ENCODE measurements at regions not wholly inside any gene's neighbourhood (a gene's known extent, or its start where the extent isn't known, plus 50 kb on each side); places are given as distances from the start of the nearest gene placed in this dataset.

DNA sequence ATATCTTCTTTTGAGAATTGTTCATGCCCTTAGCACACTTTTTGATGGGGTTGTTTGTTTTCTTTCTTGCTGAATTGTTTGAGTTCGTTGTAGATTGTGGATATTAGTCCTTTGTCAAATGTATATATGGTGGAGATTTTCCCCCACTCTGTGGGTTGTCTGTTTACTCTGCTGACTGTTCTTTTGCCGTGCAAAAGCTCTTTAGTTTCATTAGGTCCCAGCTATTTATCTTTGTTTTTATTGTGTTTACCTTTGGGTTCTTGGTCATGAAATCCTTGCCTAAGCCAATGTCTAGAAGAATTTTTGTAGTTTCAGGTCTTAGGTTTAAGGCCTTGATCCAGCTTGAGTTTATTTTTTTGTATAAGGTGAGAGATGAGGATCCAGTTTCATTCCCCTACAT lies 1372.6 kb upstream of the TENM3 start:
- Histone ChIP-seq H4K20me1 (ENCODE audit: insufficient read depth, low read length) (no peaks in the 10 kb centered on the region), H3K4me1 (ENCODE audit: insufficient read depth, low read length) (no peaks in the 10 kb centered on the region), H2AFZ (ENCODE audit: low read depth, low read length) (no peak overlapping the region), H3K4me2 (ENCODE audit: insufficient read depth, low read length) (no peak overlapping the region), H3K36me3 (ENCODE audit: insufficient read depth, low read length) (no peaks in the 10 kb centered on the region), H3K27ac (ENCODE audit: low read length) (no peak overlapping the region), H3K27me3 (ENCODE audit: insufficient read depth, low read length, poor library complexity) (no peaks in the 10 kb centered on the region), H3K4me3 (ENCODE audit: low read depth in 1 of 2, low read length in 2 of 2) (no peak overlapping the region), H3K9me3 (ENCODE audit: insufficient read depth, low read length, severe bottlenecking) (peaks cover 13% of the 10 kb centered on the region), H3K9ac (ENCODE audit: low read depth, low read length) (no peak overlapping the region), H3K79me2 (ENCODE audit: insufficient read depth, low read length) (no peaks in the 10 kb centered on the region)
- no peak for DNase-seq
- ATAC-seq (ENCODE audit: insufficient read depth, low read depth), result no peak
- no peak for TF ChIP-seq EZH2 (IDR thresholded peaks at IDR 0.05; ENCODE audit: borderline replicate concordance, low read depth, low read length, severe bottlenecking)
- TF ChIP-seq, protein P1, sequence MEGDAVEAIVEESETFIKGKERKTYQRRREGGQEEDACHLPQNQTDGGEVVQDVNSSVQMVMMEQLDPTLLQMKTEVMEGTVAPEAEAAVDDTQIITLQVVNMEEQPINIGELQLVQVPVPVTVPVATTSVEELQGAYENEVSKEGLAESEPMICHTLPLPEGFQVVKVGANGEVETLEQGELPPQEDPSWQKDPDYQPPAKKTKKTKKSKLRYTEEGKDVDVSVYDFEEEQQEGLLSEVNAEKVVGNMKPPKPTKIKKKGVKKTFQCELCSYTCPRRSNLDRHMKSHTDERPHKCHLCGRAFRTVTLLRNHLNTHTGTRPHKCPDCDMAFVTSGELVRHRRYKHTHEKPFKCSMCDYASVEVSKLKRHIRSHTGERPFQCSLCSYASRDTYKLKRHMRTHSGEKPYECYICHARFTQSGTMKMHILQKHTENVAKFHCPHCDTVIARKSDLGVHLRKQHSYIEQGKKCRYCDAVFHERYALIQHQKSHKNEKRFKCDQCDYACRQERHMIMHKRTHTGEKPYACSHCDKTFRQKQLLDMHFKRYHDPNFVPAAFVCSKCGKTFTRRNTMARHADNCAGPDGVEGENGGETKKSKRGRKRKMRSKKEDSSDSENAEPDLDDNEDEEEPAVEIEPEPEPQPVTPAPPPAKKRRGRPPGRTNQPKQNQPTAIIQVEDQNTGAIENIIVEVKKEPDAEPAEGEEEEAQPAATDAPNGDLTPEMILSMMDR (IDR thresholded peaks at IDR 0.05; ENCODE audit: borderline replicate concordance, extremely low read depth, low read length, poor library complexity, severe bottlenecking), result no peak

DNA sequence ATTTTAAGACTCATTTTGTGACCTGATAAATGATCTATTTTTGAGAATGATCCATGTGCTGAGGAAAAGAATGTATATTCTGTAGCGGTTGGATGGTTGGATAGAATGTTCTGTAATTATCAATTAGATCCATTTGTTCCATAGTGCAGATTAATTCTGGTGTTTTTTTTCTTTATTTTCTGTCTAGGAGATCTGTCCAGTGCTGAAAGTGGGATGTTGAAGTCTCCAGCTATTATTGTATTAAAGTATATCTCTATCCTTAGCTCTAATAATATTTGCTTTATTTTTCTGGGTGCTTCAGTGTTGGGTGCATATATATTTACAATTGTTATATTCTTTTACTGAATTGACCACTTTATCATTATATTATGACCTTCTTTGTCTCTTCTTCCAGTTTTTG lies 1344.9 kb upstream of the TENM3 start:
- no peaks in the 10 kb centered on the region for H3K27me3 ChIP-seq (ENCODE audit: insufficient read depth, low read length, poor library complexity)
- no peaks in the 10 kb centered on the region for H3K4me1 ChIP-seq (ENCODE audit: insufficient read depth, low read length)
- H3K4me3 ChIP-seq (ENCODE audit: low read depth in 1 of 2, low read length in 2 of 2), result no peak overlapping the region
- TF ChIP-seq, protein P1 (IDR thresholded peaks at IDR 0.05; ENCODE audit: borderline replicate concordance, extremely low read depth, low read length, poor library complexity, severe bottlenecking), result no peak
- TF ChIP-seq EZH2 (IDR thresholded peaks at IDR 0.05; ENCODE audit: borderline replicate concordance, low read depth, low read length, severe bottlenecking), result no peak
- H2AFZ ChIP-seq (ENCODE audit: low read depth, low read length), result no peak overlapping the region
- no peaks in the 10 kb centered on the region for H3K79me2 ChIP-seq (ENCODE audit: insufficient read depth, low read length)
- no peak overlapping the region for H3K9ac ChIP-seq (ENCODE audit: low read depth, low read length)
- DNase-seq (no peak), ATAC-seq (ENCODE audit: insufficient read depth, low read depth) (no peak)
- H3K27ac ChIP-seq (ENCODE audit: low read length), result no peak overlapping the region
- no peaks in the 10 kb centered on the region for H3K36me3 ChIP-seq (ENCODE audit: insufficient read depth, low read length)
- no peaks in the 10 kb centered on the region for H4K20me1 ChIP-seq (ENCODE audit: insufficient read depth, low read length)
- H3K4me2 ChIP-seq (ENCODE audit: insufficient read depth, low read length), result no peak overlapping the region
- no peaks in the 10 kb centered on the region for H3K9me3 ChIP-seq (ENCODE audit: insufficient read depth, low read length, severe bottlenecking)

DNA sequence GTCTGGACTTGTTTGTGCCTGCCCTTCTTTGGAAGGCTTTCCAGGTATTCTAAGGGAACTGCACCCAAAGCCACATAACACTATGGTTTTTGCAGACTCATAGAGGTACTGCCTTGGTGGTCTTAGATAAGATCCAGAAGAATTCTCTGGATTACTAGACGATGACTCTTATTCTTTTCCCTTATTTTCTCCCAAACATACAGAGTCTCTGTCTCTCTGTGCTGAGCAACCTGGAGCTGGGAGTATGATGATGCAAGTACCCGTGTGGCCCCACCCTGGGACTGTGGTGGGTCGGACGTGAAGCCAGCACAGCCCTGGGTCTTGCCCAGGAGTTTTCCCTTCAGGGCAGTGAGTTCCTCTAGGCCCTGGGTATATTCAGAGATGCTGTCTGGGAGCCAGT lies 1342.4 kb upstream of the TENM3 start:
- TF ChIP-seq EZH2 (IDR thresholded peaks at IDR 0.05; ENCODE audit: borderline replicate concordance, low read depth, low read length, severe bottlenecking), result no peak
- no peaks in the 10 kb centered on the region for H4K20me1 ChIP-seq (ENCODE audit: insufficient read depth, low read length)
- H3K27me3 ChIP-seq (ENCODE audit: insufficient read depth, low read length, poor library complexity), result no peaks in the 10 kb centered on the region
- no peaks in the 10 kb centered on the region for H3K36me3 ChIP-seq (ENCODE audit: insufficient read depth, low read length)
- ATAC-seq (ENCODE audit: insufficient read depth, low read depth), result no peak
- H3K4me2 ChIP-seq (ENCODE audit: insufficient read depth, low read length), result no peak overlapping the region
- H3K9me3 ChIP-seq (ENCODE audit: insufficient read depth, low read length, severe bottlenecking), result no peaks in the 10 kb centered on the region
- DNase-seq, result no peak
- H3K79me2 ChIP-seq (ENCODE audit: insufficient read depth, low read length), result no peaks in the 10 kb centered on the region
- H3K9ac ChIP-seq (ENCODE audit: low read depth, low read length), result no peak overlapping the region
- H3K27ac ChIP-seq (ENCODE audit: low read length), result no peak overlapping the region
- no peak overlapping the region for H2AFZ ChIP-seq (ENCODE audit: low read depth, low read length)
- H3K4me1 ChIP-seq (ENCODE audit: insufficient read depth, low read length), result no peaks in the 10 kb centered on the region
- no peak overlapping the region for H3K4me3 ChIP-seq (ENCODE audit: low read depth in 1 of 2, low read length in 2 of 2)

DNA sequence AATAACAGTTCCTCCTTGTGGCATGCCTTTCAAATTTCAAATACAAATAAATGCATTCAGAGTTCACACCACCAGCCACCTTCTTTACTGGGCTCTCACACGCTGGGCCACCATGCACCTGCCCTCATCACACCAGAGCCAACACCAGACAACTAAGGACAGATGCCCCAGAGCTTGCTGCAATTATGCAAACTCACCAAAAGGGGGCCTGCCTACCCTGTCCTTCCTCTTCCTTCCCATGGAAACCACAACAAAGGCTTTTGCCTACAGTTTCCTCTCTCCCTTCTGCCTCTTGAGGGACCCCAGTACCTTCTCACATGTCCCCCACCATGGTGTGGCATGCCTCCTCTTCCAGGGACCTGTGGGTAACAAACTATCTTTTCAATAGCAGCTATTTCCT lies 1333.9 kb upstream of the TENM3 start:
- H3K9ac ChIP-seq (ENCODE audit: low read depth, low read length), result no peak overlapping the region
- no peak overlapping the region for H3K4me3 ChIP-seq (ENCODE audit: low read depth in 1 of 2, low read length in 2 of 2)
- no peak overlapping the region for H3K4me2 ChIP-seq (ENCODE audit: insufficient read depth, low read length)
- H3K27ac ChIP-seq (ENCODE audit: low read length), result no peak overlapping the region
- H4K20me1 ChIP-seq (ENCODE audit: insufficient read depth, low read length), result no peaks in the 10 kb centered on the region
- no peaks in the 10 kb centered on the region for H3K4me1 ChIP-seq (ENCODE audit: insufficient read depth, low read length)
- DNase-seq, result peak; percentile 6
- H3K9me3 ChIP-seq (ENCODE audit: insufficient read depth, low read length, severe bottlenecking), result no peaks in the 10 kb centered on the region
- no peaks in the 10 kb centered on the region for H3K27me3 ChIP-seq (ENCODE audit: insufficient read depth, low read length, poor library complexity)
- no peaks in the 10 kb centered on the region for H3K36me3 ChIP-seq (ENCODE audit: insufficient read depth, low read length)
- H2AFZ ChIP-seq (ENCODE audit: low read depth, low read length), result no peak overlapping the region
- H3K79me2 ChIP-seq (ENCODE audit: insufficient read depth, low read length), result no peaks in the 10 kb centered on the region
- ATAC-seq (ENCODE audit: insufficient read depth, low read depth), result no peak
- no peak for TF ChIP-seq EZH2 (IDR thresholded peaks at IDR 0.05; ENCODE audit: borderline replicate concordance, low read depth, low read length, severe bottlenecking)
- TF ChIP-seq, protein P1 (IDR thresholded peaks at IDR 0.05; ENCODE audit: borderline replicate concordance, extremely low read depth, low read length, poor library complexity, severe bottlenecking), result no peak
